Medulla oblongata (tissue), 1 donor: ENCODE measurements at regions not wholly inside any gene's neighbourhood (a gene's known extent, or its start where the extent isn't known, plus 50 kb on each side); places are given as distances from the start of the nearest gene placed in this dataset.
"Not testable (repeated sequence)": the region's sequence is repeated elsewhere in the genome, so short reads cannot be mapped to it uniquely, and the experiment has no call there.

Experiments
- DNase-seq: peaks from one replicate; pipeline ENCODE4 v3.0.0-alpha.2; 2015; ENCODE audit errors: extremely low spot score

- DNase-seq, result no peak
Observed at GRCh38 chr2:150267651-150268415, 219.6 kb downstream of the RND3 start.

- DNase-seq, result no peak
Observed at GRCh38 chr2:150266931-150267330, 220.5 kb downstream of the RND3 start.

- no peak for DNase-seq
Observed at GRCh38 chr2:150264442-150264841, 223.0 kb downstream of the RND3 start.

GRCh38 chr2:150261691-150262090 is 225.8 kb downstream of the RND3 start:
- DNase-seq, result no peak

- no peak for DNase-seq
Observed at GRCh38 chr2:150260636-150261035, 226.8 kb downstream of the RND3 start.

GRCh38 chr2:150259746-150260145 is 227.7 kb downstream of the RND3 start:
- DNase-seq, result peak; percentile 12

- no peak for DNase-seq
Observed at GRCh38 chr2:150258781-150259307, 228.6 kb downstream of the RND3 start.

- DNase-seq, result no peak
Observed at GRCh38 chr2:150256736-150257135, 230.7 kb downstream of the RND3 start.

- DNase-seq, result no peak
Observed at GRCh38 chr2:150255528-150255927, 231.9 kb downstream of the RND3 start.

GRCh38 chr2:150249735-150250134 is 237.7 kb downstream of the RND3 start:
- not testable (repeated sequence) for DNase-seq

- DNase-seq, result no peak
Observed at GRCh38 chr2:150247481-150247880, 240.0 kb downstream of the RND3 start.

- peak; percentile 37 for DNase-seq
Observed at GRCh38 chr2:150234787-150235446, 252.6 kb downstream of the RND3 start.

- no peak for DNase-seq
Observed at GRCh38 chr2:150232871-150233270, 254.6 kb downstream of the RND3 start.

- DNase-seq, result no peak
Observed at GRCh38 chr2:150232321-150232720, 255.1 kb downstream of the RND3 start.

- DNase-seq, result no peak
Observed at GRCh38 chr2:150230616-150231015, 256.9 kb downstream of the RND3 start.

GRCh38 chr2:150230004-150230403 is 257.5 kb downstream of the RND3 start:
- DNase-seq, result no peak

- DNase-seq, result no peak
Observed at GRCh38 chr2:150228936-150229335, 258.5 kb downstream of the RND3 start.

- no peak for DNase-seq
Observed at GRCh38 chr2:150225030-150225429, 262.4 kb downstream of the RND3 start.

GRCh38 chr2:150224321-150224720 is 263.1 kb downstream of the RND3 start:
- no peak for DNase-seq

- DNase-seq, result no peak
Observed at GRCh38 chr2:150222942-150223341, 264.5 kb downstream of the RND3 start.

GRCh38 chr2:150222379-150222778 is 265.1 kb downstream of the RND3 start:
- DNase-seq, result no peak

GRCh38 chr2:150219861-150220260 is 267.6 kb downstream of the RND3 start:
- no peak for DNase-seq

GRCh38 chr2:150215041-150215440 is 272.4 kb downstream of the RND3 start:
- no peak for DNase-seq
